ENCODE measurements at regions not wholly inside any gene's neighbourhood (a gene's known extent, or its start where the extent isn't known, plus 50 kb on each side); places are given as distances from the start of the nearest gene placed in this dataset.

GRCh38 chr2:198287706-198288105, 483.3 kb downstream of the PLCL1 start:
- TF ChIP-seq, protein P1, sequence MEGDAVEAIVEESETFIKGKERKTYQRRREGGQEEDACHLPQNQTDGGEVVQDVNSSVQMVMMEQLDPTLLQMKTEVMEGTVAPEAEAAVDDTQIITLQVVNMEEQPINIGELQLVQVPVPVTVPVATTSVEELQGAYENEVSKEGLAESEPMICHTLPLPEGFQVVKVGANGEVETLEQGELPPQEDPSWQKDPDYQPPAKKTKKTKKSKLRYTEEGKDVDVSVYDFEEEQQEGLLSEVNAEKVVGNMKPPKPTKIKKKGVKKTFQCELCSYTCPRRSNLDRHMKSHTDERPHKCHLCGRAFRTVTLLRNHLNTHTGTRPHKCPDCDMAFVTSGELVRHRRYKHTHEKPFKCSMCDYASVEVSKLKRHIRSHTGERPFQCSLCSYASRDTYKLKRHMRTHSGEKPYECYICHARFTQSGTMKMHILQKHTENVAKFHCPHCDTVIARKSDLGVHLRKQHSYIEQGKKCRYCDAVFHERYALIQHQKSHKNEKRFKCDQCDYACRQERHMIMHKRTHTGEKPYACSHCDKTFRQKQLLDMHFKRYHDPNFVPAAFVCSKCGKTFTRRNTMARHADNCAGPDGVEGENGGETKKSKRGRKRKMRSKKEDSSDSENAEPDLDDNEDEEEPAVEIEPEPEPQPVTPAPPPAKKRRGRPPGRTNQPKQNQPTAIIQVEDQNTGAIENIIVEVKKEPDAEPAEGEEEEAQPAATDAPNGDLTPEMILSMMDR (IDR thresholded peaks at IDR 0.05) = no peak
- TF ChIP-seq POLR2A (IDR thresholded peaks at IDR 0.05) = no peak
